ENCODE measurements at regions not wholly inside any gene's neighbourhood (a gene's known extent, or its start where the extent isn't known, plus 50 kb on each side); places are given as distances from the start of the nearest gene placed in this dataset.

GRCh38 chr3:30454636-30455035 lies 151.8 kb upstream of the TGFBR2 start:
- TF ChIP-seq CTCF (IDR thresholded peaks at IDR 0.05; ENCODE audit: low read depth, low read length, poor library complexity, severe bottlenecking) (no peak), EZH2phosphoT487 (IDR thresholded peaks at IDR 0.05; ENCODE audit: borderline replicate concordance, low read length) (no peak)

All from DOHH2 (cell line).